Activated CD8-positive, alpha-beta T cell treated with anti-CD3 and anti-CD28 coated beads, Interleukin-2, amount 10 ng/mL, durations not matched to agents 7 days and 5 days (primary cell): ENCODE measurements at regions not wholly inside any gene's neighbourhood (a gene's known extent, or its start where the extent isn't known, plus 50 kb on each side); places are given as distances from the start of the nearest gene placed in this dataset.
"Not testable (repeated sequence)": the region's sequence is repeated elsewhere in the genome, so short reads cannot be mapped to it uniquely, and the experiment has no call there.

ENCODE experiments used
- ATAC-seq: fragments of 150-1000 bp; cut with Tn5 transposase; one replicate; pipeline ENCODE4 v1.10.0; 2021; ENCODE audit warnings: moderate library complexity
- CTCF ChIA-PET: fragments of 350-600 bp; sonication (Branson Sonifier 250); formaldehyde crosslinking; loops from one replicate; lab custom pipeline; 2021; ENCODE audit warnings: antibody characterized with exemption; lab: Charles Lee
- POLR2A ChIA-PET: fragments of 350-600 bp; sonication (Branson Sonifier 250); formaldehyde crosslinking; loops from one replicate; lab custom pipeline; 2021; ENCODE audit warnings: antibody characterized with exemption; lab: Charles Lee
- DNase-seq: peaks from one replicate; pipeline ENCODE4 v3.0.0-alpha.2; 2020
- H3K27ac Mint-ChIP-seq: one replicate; pipeline ENCODE4 v1.8.0; 2021; ENCODE audit warnings: mild to moderate bottlenecking, mixed read lengths
- H3K27me3 Mint-ChIP-seq: one replicate; pipeline ENCODE4 v1.8.0; 2021; ENCODE audit warnings: low read depth, mixed read lengths
- H3K36me3 Mint-ChIP-seq: one replicate; pipeline ENCODE4 v1.8.0; 2021; ENCODE audit warnings: low read depth, mixed read lengths
- H3K4me1 Mint-ChIP-seq: one replicate; pipeline ENCODE4 v1.8.0; 2021; ENCODE audit warnings: low read depth, mixed read lengths
- H3K4me3 Mint-ChIP-seq: one replicate; pipeline ENCODE4 v1.8.0; 2021; ENCODE audit warnings: mild to moderate bottlenecking, mixed read lengths
- H3K9me3 Mint-ChIP-seq: one replicate; pipeline ENCODE4 v1.8.0; 2022; ENCODE audit warnings: mixed read lengths; ENCODE audit not compliant: insufficient read depth

- H3K4me3 Mint-ChIP-seq = no peak overlapping the region
- POLR2A ChIA-PET = no interaction called here
- no peak for DNase-seq
Measured at GRCh38 chr2:37744010-37744409, 72.6 kb upstream of the CDC42EP3 start.

GRCh38 chr2:37744961-37745360 is 73.5 kb upstream of the CDC42EP3 start:
- H3K4me3 Mint-ChIP-seq, POLR2A ChIA-PET, H3K36me3 Mint-ChIP-seq, ATAC-seq, H3K4me1 Mint-ChIP-seq, DNase-seq, H3K27me3 Mint-ChIP-seq, H3K9me3 Mint-ChIP-seq, H3K27ac Mint-ChIP-seq: not testable (repeated sequence)
- CTCF ChIA-PET = interaction anchor here (1.4 kb wide), 1 partner anchor 133 kb away, joined by 3 read pairs; no protein-coding TSS in a partner anchor

More at GRCh38 chr2:37744010-37744409, 72.6 kb upstream of the CDC42EP3 start:
- Mint-ChIP-seq H3K36me3 (no peaks in the 10 kb centered on the region), H3K9me3 (no peaks in the 10 kb centered on the region), H3K4me1 (no peaks in the 10 kb centered on the region), H3K27ac (no peak overlapping the region), H3K27me3 (no peaks in the 10 kb centered on the region)
- CTCF ChIA-PET = no interaction called here
- ATAC-seq = no peak

- H3K4me3 Mint-ChIP-seq, H3K9me3 Mint-ChIP-seq, POLR2A ChIA-PET, H3K27ac Mint-ChIP-seq, H3K27me3 Mint-ChIP-seq, H3K36me3 Mint-ChIP-seq, ATAC-seq, H3K4me1 Mint-ChIP-seq, DNase-seq: not testable (repeated sequence)
- CTCF ChIA-PET = interaction anchor here (1.4 kb wide), 1 partner anchor 132 kb away, joined by 3 read pairs; no protein-coding TSS in a partner anchor
Measured at GRCh38 chr2:37746011-37746410, 74.6 kb upstream of the CDC42EP3 start.

- DNase-seq (no peak), ATAC-seq (no peak)
- Mint-ChIP-seq H3K4me3 (no peak overlapping the region), H3K27ac (no peak overlapping the region), H3K4me1 (no peaks in the 10 kb centered on the region), H3K27me3 (no peaks in the 10 kb centered on the region), H3K36me3 (no peaks in the 10 kb centered on the region), H3K9me3 (no peaks in the 10 kb centered on the region)
- ChIA-PET POLR2A (no interaction called here), CTCF (no interaction called here)
Measured at GRCh38 chr2:37746883-37747282, 75.4 kb upstream of the CDC42EP3 start.

GRCh38 chr2:37748541-37748940 is 77.1 kb upstream of the CDC42EP3 start:
- no peak overlapping the region for H3K27ac Mint-ChIP-seq
- H3K9me3 Mint-ChIP-seq = no peaks in the 10 kb centered on the region
- H3K27me3 Mint-ChIP-seq = no peaks in the 10 kb centered on the region
- ChIA-PET POLR2A (no interaction called here), CTCF (no interaction called here)
- no peaks in the 10 kb centered on the region for H3K36me3 Mint-ChIP-seq
- no peaks in the 10 kb centered on the region for H3K4me1 Mint-ChIP-seq
- ATAC-seq = no peak
- DNase-seq = no peak
- H3K4me3 Mint-ChIP-seq = no peak overlapping the region

- H3K4me3 Mint-ChIP-seq, H3K4me1 Mint-ChIP-seq, CTCF ChIA-PET, POLR2A ChIA-PET, ATAC-seq, H3K36me3 Mint-ChIP-seq, H3K27me3 Mint-ChIP-seq, H3K9me3 Mint-ChIP-seq, H3K27ac Mint-ChIP-seq, DNase-seq: not testable (repeated sequence)
Measured at GRCh38 chr2:37750286-37750685, 78.8 kb upstream of the CDC42EP3 start.

- no peaks in the 10 kb centered on the region for H3K9me3 Mint-ChIP-seq
- DNase-seq (no peak), ATAC-seq (no peak)
- no peaks in the 10 kb centered on the region for H3K4me1 Mint-ChIP-seq
- CTCF ChIA-PET = no interaction called here
- no peak overlapping the region for H3K27ac Mint-ChIP-seq
- POLR2A ChIA-PET = no interaction called here
- H3K4me3 Mint-ChIP-seq = no peak overlapping the region
- H3K36me3 Mint-ChIP-seq = no peaks in the 10 kb centered on the region
- H3K27me3 Mint-ChIP-seq = peaks cover 2% of the 10 kb centered on the region
Measured at GRCh38 chr2:37752766-37753165, 81.3 kb upstream of the CDC42EP3 start.

GRCh38 chr2:37753758-37754157 is 82.3 kb upstream of the CDC42EP3 start:
- POLR2A ChIA-PET = no interaction called here
- no peaks in the 10 kb centered on the region for H3K36me3 Mint-ChIP-seq

GRCh38 chr2:37755961-37756559 is 84.6 kb upstream of the CDC42EP3 start:
- ATAC-seq, H3K27me3 Mint-ChIP-seq, H3K4me3 Mint-ChIP-seq, POLR2A ChIA-PET, H3K27ac Mint-ChIP-seq, H3K9me3 Mint-ChIP-seq, H3K36me3 Mint-ChIP-seq, DNase-seq, H3K4me1 Mint-ChIP-seq: not testable (repeated sequence)
- CTCF ChIA-PET = interaction anchor here (0.7 kb wide), 1 partner anchor 481 kb away, joined by 3 read pairs; no protein-coding TSS in a partner anchor

More at GRCh38 chr2:37753758-37754157, 82.3 kb upstream of the CDC42EP3 start:
- H3K27ac Mint-ChIP-seq = no peak overlapping the region
- H3K4me1 Mint-ChIP-seq = no peaks in the 10 kb centered on the region
- H3K9me3 Mint-ChIP-seq = no peaks in the 10 kb centered on the region
- no peak for DNase-seq
- ATAC-seq = no peak
- CTCF ChIA-PET = no interaction called here
- no peak overlapping the region for H3K4me3 Mint-ChIP-seq
- H3K27me3 Mint-ChIP-seq = peaks cover 2% of the 10 kb centered on the region

GRCh38 chr2:37757456-37757855 is 86.0 kb upstream of the CDC42EP3 start:
- ChIA-PET POLR2A (interaction anchor here (0.5 kb wide), 1 partner anchor 65 kb away, joined by 3 read pairs; no protein-coding TSS in a partner anchor), CTCF (interaction anchor here (1.0 kb wide), 1 partner anchor 37 kb away, joined by 3 read pairs; no protein-coding TSS in a partner anchor)
- ATAC-seq, H3K27me3 Mint-ChIP-seq, H3K4me3 Mint-ChIP-seq, H3K36me3 Mint-ChIP-seq, DNase-seq, H3K9me3 Mint-ChIP-seq, H3K4me1 Mint-ChIP-seq, H3K27ac Mint-ChIP-seq: not testable (repeated sequence)

- H3K36me3 Mint-ChIP-seq, H3K27ac Mint-ChIP-seq, H3K27me3 Mint-ChIP-seq, H3K9me3 Mint-ChIP-seq, H3K4me1 Mint-ChIP-seq, POLR2A ChIA-PET, H3K4me3 Mint-ChIP-seq, ATAC-seq, DNase-seq: not testable (repeated sequence)
- CTCF ChIA-PET = interaction anchor here (1.0 kb wide), 1 partner anchor 36 kb away, joined by 3 read pairs; no protein-coding TSS in a partner anchor
Measured at GRCh38 chr2:37758141-37758601, 86.7 kb upstream of the CDC42EP3 start.

GRCh38 chr2:37759989-37760388 is 88.5 kb upstream of the CDC42EP3 start:
- DNase-seq, H3K4me3 Mint-ChIP-seq, ATAC-seq, H3K36me3 Mint-ChIP-seq, H3K27me3 Mint-ChIP-seq, H3K9me3 Mint-ChIP-seq, H3K27ac Mint-ChIP-seq, H3K4me1 Mint-ChIP-seq: not testable (repeated sequence)
- POLR2A ChIA-PET = interaction anchor here (0.6 kb wide), 1 partner anchor 52 kb away, joined by 3 read pairs; no protein-coding TSS in a partner anchor
- CTCF ChIA-PET = interaction anchor here (1.0 kb wide), 2 partner anchors 73 to 345 kb away, joined by 3 read pairs; no protein-coding TSS in a partner anchor
